Prostate gland (tissue), 2 donors: ENCODE measurements at regions not wholly inside any gene's neighbourhood (a gene's known extent, or its start where the extent isn't known, plus 50 kb on each side); places are given as distances from the start of the nearest gene placed in this dataset.

Source experiments
- CTCF ChIP-seq, 4 experiments: fragments of 200-600 bp in 2 of 4; fragments of 450-650 bp in 2 of 4; sonication (generic) in 2 of 4; IDR thresholded peaks; 1 replicate in 3 of 4; 2 replicates in 1 of 4; pipeline ENCODE4 v1.5.1; 2016 to 2019; ENCODE audit warnings: antibody characterized with exemption in 4 of 4, mild to moderate bottlenecking in 2 of 4, moderate library complexity in 2 of 4
- POLR2A ChIP-seq: fragments of 450-650 bp; IDR thresholded peaks from one replicate; pipeline ENCODE4 v1.6.1; 2016; ENCODE audit warnings: antibody characterized with exemption, mild to moderate bottlenecking

- TF ChIP-seq POLR2A (no peak), CTCF (IDR thresholded peaks at IDR 0.05) (no peak)
These were observed 54.5 kb downstream of the ADRA2A start for GRCh38 chr10:111131168-111131799.
